BLaER1 treated with 17β-estradiol and CSF1 and Interleukin-3, amounts not matched to agents 10 nM and 100 nM (cell line): ENCODE measurements at regions not wholly inside any gene's neighbourhood (a gene's known extent, or its start where the extent isn't known, plus 50 kb on each side); places are given as distances from the start of the nearest gene placed in this dataset.
"Not testable (repeated sequence)": the region's sequence is repeated elsewhere in the genome, so short reads cannot be mapped to it uniquely, and the experiment has no call there.

ENCODE experiments used
- H3K27ac ChIP-seq, 11 experiments: shearing (Covaris generic); formaldehyde crosslinking; 2 replicates each; pipeline ENCODE4 v1.8.1; 2022
- H3K27me3 ChIP-seq, 11 experiments: shearing (Covaris generic); formaldehyde crosslinking; 2 replicates each; pipeline ENCODE4 v1.8.1; 2022
- H3K36me3 ChIP-seq, 11 experiments: shearing (Covaris generic); formaldehyde crosslinking; 2 replicates each; pipeline ENCODE4 v1.8.1; 2022
- H3K4me1 ChIP-seq, 10 experiments: shearing (Covaris generic); formaldehyde crosslinking; 2 replicates each; pipeline ENCODE4 v1.8.1; 2022
- H3K4me2 ChIP-seq, 11 experiments: shearing (Covaris generic); formaldehyde crosslinking; 2 replicates each; pipeline ENCODE4 v1.8.1; 2022
- H3K4me3 ChIP-seq, 10 experiments: shearing (Covaris generic); formaldehyde crosslinking; 2 replicates each; pipeline ENCODE4 v1.8.1; 2022
- H3K9ac ChIP-seq, 11 experiments: shearing (Covaris generic); formaldehyde crosslinking; 2 replicates each; pipeline ENCODE4 v1.8.1; 2022
- H3K9me3 ChIP-seq, 11 experiments: shearing (Covaris generic); formaldehyde crosslinking; replicated peaks in 1 of 11; 2 replicates each; pipeline ENCODE4 v1.8.1; 2022
- H4K20me1 ChIP-seq, 11 experiments: shearing (Covaris generic); formaldehyde crosslinking; 2 replicates each; pipeline ENCODE4 v1.8.1; 2022
- Cebpa-rat ChIP-seq, 11 experiments: shearing (Covaris generic); IDR thresholded peaks; 2 replicates each; pipeline ENCODE4 v1.8.1; 2022

DNA sequence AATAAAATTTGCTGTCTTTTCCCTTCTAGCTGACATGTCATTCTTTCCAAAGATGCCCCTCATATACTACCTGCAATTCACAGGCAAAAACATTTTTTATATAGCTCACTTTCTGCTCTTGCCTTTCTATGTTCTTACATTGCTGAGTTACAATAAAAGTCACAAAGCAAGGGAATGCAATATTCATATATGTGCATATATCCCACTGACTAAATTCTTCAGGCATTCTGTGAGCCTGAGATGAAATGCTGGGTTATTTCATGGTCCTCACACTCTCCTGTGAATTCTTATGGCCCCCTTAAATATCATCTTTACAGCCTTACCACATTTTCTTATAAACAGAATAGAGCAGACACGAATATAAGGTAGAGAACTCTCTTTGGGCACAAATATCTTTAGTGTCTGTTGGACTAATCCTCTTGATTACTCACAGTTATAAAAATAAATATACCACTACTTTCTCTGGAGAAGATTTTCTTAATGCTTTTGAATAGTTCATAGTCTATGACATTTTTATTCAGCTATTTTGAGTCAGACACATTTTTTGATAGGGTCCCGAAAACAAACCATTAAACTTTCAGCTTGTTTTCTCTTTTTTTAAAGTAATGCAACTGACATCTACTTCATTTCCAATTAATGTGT, 84.1 kb upstream of the H2AZ1 start:
- Histone ChIP-seq H3K4me1 (no peaks in the 10 kb centered on the region), H3K27ac (no peak overlapping the region), H4K20me1 (no peaks in the 10 kb centered on the region), H3K4me2 (no peak overlapping the region), H3K9me3 (peaks cover 15 to 34% (median 27%) of the 10 kb centered on the region in 11 experiments; a peak in 21 of 22 replicates), H3K36me3 (no peaks in the 10 kb centered on the region), H3K27me3 (no peaks in the 10 kb centered on the region), H3K9ac (no peak overlapping the region), H3K4me3 (no peak overlapping the region)
- no peak for TF ChIP-seq Cebpa-rat (IDR thresholded peaks at IDR 0.05)

DNA sequence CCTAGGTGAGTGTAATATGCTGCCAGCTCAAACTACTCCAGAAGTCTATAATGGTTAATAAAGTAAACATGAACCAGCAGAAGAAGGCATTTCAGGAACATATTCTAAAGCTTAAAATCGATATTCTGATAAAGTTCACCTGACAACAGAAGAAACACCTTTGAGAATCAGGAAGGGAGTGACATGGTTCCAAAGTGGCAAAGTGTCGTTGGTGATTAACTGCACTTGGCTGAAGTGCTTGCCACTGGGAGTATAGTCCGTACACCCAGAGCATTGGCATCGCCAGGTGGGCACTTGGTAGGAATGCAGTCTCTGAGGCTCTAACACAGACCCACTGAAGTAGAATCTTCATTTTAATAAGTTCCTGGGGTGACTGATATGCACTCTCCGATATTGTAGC, 76.0 kb upstream of the H2AZ1 start:
- Histone ChIP-seq H3K4me1 (no peaks in the 10 kb centered on the region), H3K36me3 (no peaks in the 10 kb centered on the region), H3K27me3 (no peaks in the 10 kb centered on the region), H3K4me3 (no peak overlapping the region), H4K20me1 (no peaks in the 10 kb centered on the region), H3K9ac (no peak overlapping the region), H3K27ac (no peak overlapping the region), H3K4me2 (no peak overlapping the region), H3K9me3 (0 out of 22 replicates have a peak, but pooled peaks cover 0 to 7% (median 0%) of the 10 kb centered on the region in 11 experiments)
- no peak for TF ChIP-seq Cebpa-rat (IDR thresholded peaks at IDR 0.05)

DNA sequence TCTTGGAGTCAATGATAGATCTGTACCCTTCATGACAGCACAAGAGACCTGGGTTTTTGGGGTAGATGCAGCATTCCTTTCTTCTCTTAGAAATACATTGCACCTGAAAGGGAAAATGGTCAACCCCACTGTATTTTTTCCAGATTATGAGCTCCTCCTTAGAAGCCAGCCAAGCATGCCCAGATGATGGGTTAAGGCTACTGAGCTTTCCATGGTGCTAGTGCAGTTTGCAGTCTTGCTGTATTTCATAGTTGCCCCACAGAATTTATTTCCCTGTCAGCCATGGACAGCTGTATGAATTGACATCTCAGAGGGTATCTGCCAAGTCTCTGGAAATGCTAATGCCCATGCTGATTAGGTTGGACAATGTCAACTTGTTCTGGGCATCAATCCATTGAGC, 73.7 kb upstream of the H2AZ1 start:
- no peak overlapping the region for H3K9ac ChIP-seq
- H3K9me3 ChIP-seq: peaks cover 0 to 12% (median 0%) of the 10 kb centered on the region in 11 experiments; a peak in 2 of 22 replicates
- no peaks in the 10 kb centered on the region for H4K20me1 ChIP-seq
- H3K4me1 ChIP-seq: no peaks in the 10 kb centered on the region
- TF ChIP-seq Cebpa-rat (IDR thresholded peaks at IDR 0.05): no peak
- H3K27me3 ChIP-seq: no peaks in the 10 kb centered on the region
- no peak overlapping the region for H3K27ac ChIP-seq
- H3K36me3 ChIP-seq: no peaks in the 10 kb centered on the region
- H3K4me3 ChIP-seq: no peak overlapping the region
- H3K4me2 ChIP-seq: no peak overlapping the region

DNA sequence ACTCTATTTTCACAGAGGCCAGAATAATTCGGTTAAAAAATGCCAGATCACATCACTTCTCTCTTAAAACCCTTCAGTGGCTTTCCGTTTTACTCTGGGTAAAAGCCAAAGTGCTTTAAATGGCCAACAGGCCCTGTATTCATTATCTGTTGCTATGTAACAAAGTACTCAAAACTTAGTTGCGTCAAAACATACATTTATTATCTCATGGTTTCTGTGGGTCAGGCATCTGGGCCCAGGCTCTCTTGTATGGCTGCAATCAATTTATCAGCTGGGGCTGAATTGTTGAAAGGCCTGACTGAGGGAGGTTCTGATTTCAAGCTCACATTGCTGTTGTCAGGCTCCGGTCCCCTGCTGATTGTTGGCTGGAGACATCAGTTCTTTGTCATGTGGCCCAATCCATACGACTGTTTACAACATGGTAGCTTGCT, 72.7 kb upstream of the H2AZ1 start:
- no peaks in the 10 kb centered on the region for H3K27me3 ChIP-seq
- peaks cover 0 to 5% (median 0%) of the 10 kb centered on the region in 11 experiments; a peak in 2 of 22 replicates for H3K9me3 ChIP-seq
- no peak overlapping the region for H3K9ac ChIP-seq
- H4K20me1 ChIP-seq: no peaks in the 10 kb centered on the region
- H3K4me1 ChIP-seq: no peaks in the 10 kb centered on the region
- no peak overlapping the region for H3K4me2 ChIP-seq
- no peak overlapping the region for H3K4me3 ChIP-seq
- TF ChIP-seq Cebpa-rat (IDR thresholded peaks at IDR 0.05): no peak
- no peak overlapping the region for H3K27ac ChIP-seq
- no peaks in the 10 kb centered on the region for H3K36me3 ChIP-seq

DNA sequence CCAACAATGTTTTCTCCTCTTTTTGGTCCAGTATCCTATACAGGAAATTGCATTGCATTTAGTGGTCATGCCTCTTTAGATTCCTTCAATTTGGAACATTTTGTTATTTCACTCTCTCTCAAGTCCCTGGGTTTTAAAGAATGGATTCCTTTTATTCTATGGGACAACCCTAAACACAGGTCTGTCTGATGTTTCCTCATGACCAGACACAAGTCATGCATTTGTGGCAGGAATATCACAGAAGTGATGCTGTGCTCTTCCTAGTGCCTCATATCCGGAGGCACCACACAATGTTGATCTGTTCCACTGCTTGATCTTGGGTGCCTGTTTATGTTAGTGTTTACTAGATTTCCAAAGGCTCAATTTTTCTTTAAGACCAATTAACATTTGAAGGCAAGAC, 69.7 kb upstream of the H2AZ1 start:
- Histone ChIP-seq H3K27ac (no peak overlapping the region), H3K27me3 (no peaks in the 10 kb centered on the region), H3K4me1 (no peaks in the 10 kb centered on the region), H3K4me3 (no peak overlapping the region), H4K20me1 (no peaks in the 10 kb centered on the region), H3K9me3 (peaks cover 0 to 5% (median 0%) of the 10 kb centered on the region in 11 experiments; a peak in 2 of 22 replicates), H3K4me2 (no peak overlapping the region), H3K36me3 (no peaks in the 10 kb centered on the region), H3K9ac (no peak overlapping the region)
- TF ChIP-seq Cebpa-rat (IDR thresholded peaks at IDR 0.05): no peak

DNA sequence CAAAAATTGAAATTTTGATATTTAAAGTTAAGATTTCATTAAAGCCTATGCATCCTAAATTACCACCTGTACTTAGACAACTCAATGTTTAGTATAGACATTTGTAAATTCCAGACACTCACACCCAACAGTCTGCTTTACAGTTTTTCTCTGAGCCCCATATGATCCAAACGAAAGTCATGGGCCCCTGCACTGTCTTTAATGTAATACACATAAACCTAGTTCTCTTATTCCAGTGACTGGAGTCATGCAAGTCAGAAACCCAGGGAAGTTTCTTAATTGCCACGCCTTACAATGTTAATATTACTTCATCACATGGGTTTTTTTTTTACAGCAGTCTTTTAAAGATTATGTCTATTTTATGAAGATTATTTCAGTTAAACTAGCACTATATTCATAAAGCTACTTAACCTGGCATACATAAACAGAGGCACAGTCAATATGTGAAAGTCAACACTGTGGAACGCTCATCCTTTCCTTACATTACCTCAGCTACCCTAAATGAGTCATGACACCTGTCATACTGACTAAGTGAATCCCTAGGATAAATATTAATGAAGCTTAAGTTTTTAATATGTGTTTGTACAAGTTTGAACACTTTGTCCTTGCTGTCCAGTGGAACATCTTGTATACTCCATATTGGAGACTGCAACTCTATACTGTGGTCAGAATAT, 67.7 kb upstream of the H2AZ1 start:
- Histone ChIP-seq H3K9me3 (peaks cover 0 to 5% (median 0%) of the 10 kb centered on the region in 11 experiments; a peak in 2 of 22 replicates), H3K27ac (no peak overlapping the region), H4K20me1 (no peaks in the 10 kb centered on the region), H3K4me3 (no peak overlapping the region), H3K4me2 (no peak overlapping the region), H3K4me1 (no peaks in the 10 kb centered on the region), H3K27me3 (no peaks in the 10 kb centered on the region), H3K9ac (no peak overlapping the region), H3K36me3 (no peaks in the 10 kb centered on the region)
- no peak for TF ChIP-seq Cebpa-rat (IDR thresholded peaks at IDR 0.05)

DNA sequence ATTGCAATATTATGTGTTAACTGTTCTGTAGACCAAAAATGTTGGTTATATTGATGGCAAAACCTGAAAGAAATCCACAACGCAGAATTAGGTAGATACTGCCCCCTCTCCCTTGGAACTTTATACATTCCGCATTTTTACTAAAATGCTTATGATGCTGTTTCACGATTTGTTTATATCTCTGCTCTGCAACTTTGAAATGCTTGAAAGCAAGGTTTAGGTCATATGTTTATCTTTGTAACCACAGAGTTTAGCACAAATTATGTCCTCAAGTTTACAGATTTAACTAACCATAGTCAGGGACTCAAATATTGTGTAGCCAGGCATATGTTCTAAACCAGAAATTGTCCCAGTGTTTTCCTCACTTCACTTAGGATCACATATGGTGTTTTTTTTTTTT, 66.1 kb upstream of the H2AZ1 start:
- TF ChIP-seq Cebpa-rat (IDR thresholded peaks at IDR 0.05): no peak
- H3K4me2 ChIP-seq: no peak overlapping the region
- no peak overlapping the region for H3K27ac ChIP-seq
- H3K4me3 ChIP-seq: no peak overlapping the region
- H3K27me3 ChIP-seq: no peaks in the 10 kb centered on the region
- H3K9ac ChIP-seq: no peak overlapping the region
- no peaks in the 10 kb centered on the region for H3K4me1 ChIP-seq
- no peaks in the 10 kb centered on the region for H3K36me3 ChIP-seq
- no peaks in the 10 kb centered on the region for H4K20me1 ChIP-seq
- H3K9me3 ChIP-seq: peaks cover 0 to 5% (median 0%) of the 10 kb centered on the region in 11 experiments; a peak in 2 of 22 replicates

DNA sequence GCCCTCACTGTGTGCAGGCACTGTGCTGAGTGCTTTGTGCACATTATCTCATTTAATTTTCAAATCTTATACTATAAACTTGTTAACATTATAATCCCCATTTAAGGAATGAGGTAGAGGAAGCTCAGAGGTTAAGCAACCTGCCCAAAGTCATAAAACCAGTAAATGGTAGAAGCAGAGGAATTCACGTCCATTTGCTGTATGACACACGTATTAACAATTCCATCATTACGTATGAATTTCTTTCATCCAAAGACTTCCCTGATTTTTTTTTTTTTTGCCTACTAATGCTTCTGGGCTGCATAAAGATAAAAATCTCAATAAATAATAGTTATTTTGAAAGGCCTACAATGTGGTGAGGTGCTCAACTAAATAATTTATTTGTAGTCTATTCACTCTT, 64.5 kb upstream of the H2AZ1 start:
- no peaks in the 10 kb centered on the region for H3K9me3 ChIP-seq
- H3K36me3 ChIP-seq: no peaks in the 10 kb centered on the region
- no peak overlapping the region for H3K27ac ChIP-seq
- H4K20me1 ChIP-seq: no peaks in the 10 kb centered on the region
- no peak overlapping the region for H3K4me3 ChIP-seq
- H3K4me2 ChIP-seq: no peak overlapping the region
- H3K9ac ChIP-seq: no peak overlapping the region
- no peaks in the 10 kb centered on the region for H3K27me3 ChIP-seq
- no peak for TF ChIP-seq Cebpa-rat (IDR thresholded peaks at IDR 0.05)
- no peaks in the 10 kb centered on the region for H3K4me1 ChIP-seq

DNA sequence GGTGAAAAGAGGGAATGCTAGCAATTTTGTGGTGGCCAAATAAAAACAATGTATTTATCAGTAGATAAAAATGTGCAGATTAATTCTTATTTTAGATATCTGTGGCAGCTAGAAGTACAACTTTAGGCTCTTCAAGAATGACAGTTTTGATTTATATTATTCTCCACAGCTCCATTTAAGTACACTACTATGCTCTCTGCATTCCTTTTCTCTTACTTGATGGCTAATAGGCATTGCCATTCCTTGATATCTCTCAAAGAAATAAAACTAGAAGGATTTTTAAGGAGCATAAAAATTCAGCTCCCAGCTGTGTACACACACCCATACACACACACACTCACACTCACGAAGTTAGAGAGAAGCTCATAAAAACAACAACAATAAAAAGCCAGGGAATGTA, 59.4 kb upstream of the H2AZ1 start:
- Histone ChIP-seq H3K27me3 (no peaks in the 10 kb centered on the region), H3K27ac (no peak overlapping the region), H3K4me2 (no peak overlapping the region), H4K20me1 (no peaks in the 10 kb centered on the region), H3K4me3 (no peak overlapping the region), H3K9me3 (no peaks in the 10 kb centered on the region), H3K4me1 (no peaks in the 10 kb centered on the region), H3K9ac (no peak overlapping the region), H3K36me3 (no peaks in the 10 kb centered on the region)
- TF ChIP-seq Cebpa-rat (IDR thresholded peaks at IDR 0.05): no peak

DNA sequence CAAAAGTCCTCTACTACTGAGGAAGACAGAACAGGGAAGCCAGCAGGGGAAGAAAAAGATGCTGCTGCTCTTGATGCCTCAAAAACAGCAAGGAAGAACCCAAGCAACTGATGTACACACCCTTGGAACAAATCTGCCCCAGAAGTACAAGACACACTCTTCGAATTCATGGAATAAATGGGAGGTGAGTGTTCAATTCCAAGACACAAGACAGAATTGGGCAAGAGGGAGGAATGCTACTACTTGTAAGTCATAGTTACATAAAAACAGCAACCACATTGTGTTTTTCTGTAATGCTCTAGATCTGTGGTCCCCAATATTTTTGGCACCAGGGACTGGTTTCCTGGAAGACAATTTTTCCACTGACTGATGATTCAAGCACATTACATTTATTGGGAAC, 58.0 kb upstream of the H2AZ1 start:
- H3K36me3 ChIP-seq: no peaks in the 10 kb centered on the region
- no peaks in the 10 kb centered on the region for H3K4me1 ChIP-seq
- H3K27ac ChIP-seq: no peak overlapping the region
- no peak overlapping the region for H3K4me3 ChIP-seq
- H3K27me3 ChIP-seq: no peaks in the 10 kb centered on the region
- no peak for TF ChIP-seq Cebpa-rat (IDR thresholded peaks at IDR 0.05)
- no peak overlapping the region for H3K9ac ChIP-seq
- H3K4me2 ChIP-seq: no peak overlapping the region
- no peaks in the 10 kb centered on the region for H4K20me1 ChIP-seq
- H3K9me3 ChIP-seq: no peaks in the 10 kb centered on the region

DNA sequence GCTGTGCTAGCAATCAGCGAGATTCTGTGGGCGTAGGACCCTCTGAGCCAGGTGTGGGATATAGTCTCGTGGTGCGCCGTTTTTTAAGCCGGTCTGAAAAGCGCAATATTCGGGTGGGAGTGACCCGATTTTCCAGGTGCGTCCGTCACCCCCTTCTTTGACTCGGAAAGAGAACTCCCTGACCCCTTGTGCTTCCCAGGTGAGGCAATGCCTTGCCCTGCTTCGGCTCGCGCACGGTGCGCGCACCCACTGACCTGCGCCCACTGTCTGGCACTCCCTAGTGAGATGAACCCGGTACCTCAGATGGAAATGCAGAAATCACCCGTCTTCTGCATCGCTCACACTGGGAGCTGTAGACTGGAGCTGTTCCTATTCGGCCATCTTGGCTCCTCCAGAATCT, 56.1 kb upstream of the H2AZ1 start:
- H3K4me2 ChIP-seq, H3K4me3 ChIP-seq, H3K4me1 ChIP-seq: not testable (repeated sequence)

More for the DNA sequence above, 56.1 kb upstream of the H2AZ1 start:
- H4K20me1 ChIP-seq, H3K27me3 ChIP-seq, H3K9ac ChIP-seq, H3K36me3 ChIP-seq, H3K9me3 ChIP-seq, H3K27ac ChIP-seq: not testable (repeated sequence)
